Colonic mucosa (tissue), 4 donors: ENCODE measurements at regions not wholly inside any gene's neighbourhood (a gene's known extent, or its start where the extent isn't known, plus 50 kb on each side); places are given as distances from the start of the nearest gene placed in this dataset.

Experiments used
- DNase-seq: peaks from one replicate; pipeline ENCODE4 v3.0.0-alpha.2; 2020
- H3K27ac ChIP-seq: fragments of 200-600 bp; one replicate; pipeline ENCODE4 v1.8.0; 2021
- H3K27me3 ChIP-seq: fragments of 200-600 bp; one replicate; pipeline ENCODE4 v1.8.0; 2021
- H3K36me3 ChIP-seq: fragments of 200-600 bp; one replicate; pipeline ENCODE4 v1.8.0; 2021
- H3K4me1 ChIP-seq: fragments of 200-600 bp; one replicate; pipeline ENCODE4 v1.8.0; 2021; ENCODE audit warnings: mild to moderate bottlenecking
- H3K4me3 ChIP-seq: fragments of 200-600 bp; one replicate; pipeline ENCODE4 v1.8.0; 2021
- H3K9ac ChIP-seq, 2 donors: one replicate each; pipeline ENCODE4 v1.7.0; 2013; ENCODE audit warnings: control low read depth in 2 of 2, low read depth in 2 of 2, low read length in 2 of 2
- H3K9me3 ChIP-seq: fragments of 200-600 bp; one replicate; pipeline ENCODE4 v1.8.0; 2021
- intact Hi-C: fragments of 100-400 bp; cut with DNase I; formaldehyde crosslinking; loops from one replicate; pipeline ENCODE4 v1.14.1; 2022
- TF ChIP-seq, protein P1 (sequence below): fragments of 200-600 bp; IDR thresholded peaks from one replicate; pipeline ENCODE4 v1.8.0; 2022; ENCODE audit warnings: antibody characterized with exemption, mild to moderate bottlenecking
- donor health status: healthy.
- donor health status: DM: no; HTN: no; CAD: no.
- donor health status: DM: no; HTN: no; CAD: no.

DNA sequence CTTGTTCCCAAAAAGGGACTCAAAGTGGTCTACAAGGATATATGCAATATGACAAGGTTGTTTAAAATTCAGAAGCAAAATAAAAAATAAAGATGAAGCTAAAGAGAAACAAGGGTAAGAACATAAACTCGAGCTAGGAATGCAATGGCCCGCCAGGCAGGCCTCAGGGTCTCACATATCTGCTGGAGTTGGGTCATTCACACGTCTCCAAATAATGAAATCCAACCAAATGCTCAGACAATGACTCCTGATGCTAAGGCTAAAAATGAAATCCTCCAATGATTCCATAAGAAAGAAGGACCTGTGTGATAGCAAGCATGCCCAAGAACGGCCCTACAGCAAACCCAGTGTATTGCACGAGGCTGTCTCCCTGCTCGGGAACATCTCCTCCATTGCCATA is 153.3 kb upstream of the ETS2 start:
- Histone ChIP-seq H3K4me1 (no peaks in the 10 kb centered on the region), H3K27me3 (no peaks in the 10 kb centered on the region), H3K9me3 (no peaks in the 10 kb centered on the region), H3K4me3 (no peak overlapping the region), H3K27ac (no peak overlapping the region), H3K9ac (no peak overlapping the region), H3K36me3 (no peaks in the 10 kb centered on the region)
- intact Hi-C loops: no loop called here
- TF ChIP-seq, protein P1, sequence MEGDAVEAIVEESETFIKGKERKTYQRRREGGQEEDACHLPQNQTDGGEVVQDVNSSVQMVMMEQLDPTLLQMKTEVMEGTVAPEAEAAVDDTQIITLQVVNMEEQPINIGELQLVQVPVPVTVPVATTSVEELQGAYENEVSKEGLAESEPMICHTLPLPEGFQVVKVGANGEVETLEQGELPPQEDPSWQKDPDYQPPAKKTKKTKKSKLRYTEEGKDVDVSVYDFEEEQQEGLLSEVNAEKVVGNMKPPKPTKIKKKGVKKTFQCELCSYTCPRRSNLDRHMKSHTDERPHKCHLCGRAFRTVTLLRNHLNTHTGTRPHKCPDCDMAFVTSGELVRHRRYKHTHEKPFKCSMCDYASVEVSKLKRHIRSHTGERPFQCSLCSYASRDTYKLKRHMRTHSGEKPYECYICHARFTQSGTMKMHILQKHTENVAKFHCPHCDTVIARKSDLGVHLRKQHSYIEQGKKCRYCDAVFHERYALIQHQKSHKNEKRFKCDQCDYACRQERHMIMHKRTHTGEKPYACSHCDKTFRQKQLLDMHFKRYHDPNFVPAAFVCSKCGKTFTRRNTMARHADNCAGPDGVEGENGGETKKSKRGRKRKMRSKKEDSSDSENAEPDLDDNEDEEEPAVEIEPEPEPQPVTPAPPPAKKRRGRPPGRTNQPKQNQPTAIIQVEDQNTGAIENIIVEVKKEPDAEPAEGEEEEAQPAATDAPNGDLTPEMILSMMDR: no peak
- no peak for DNase-seq

DNA sequence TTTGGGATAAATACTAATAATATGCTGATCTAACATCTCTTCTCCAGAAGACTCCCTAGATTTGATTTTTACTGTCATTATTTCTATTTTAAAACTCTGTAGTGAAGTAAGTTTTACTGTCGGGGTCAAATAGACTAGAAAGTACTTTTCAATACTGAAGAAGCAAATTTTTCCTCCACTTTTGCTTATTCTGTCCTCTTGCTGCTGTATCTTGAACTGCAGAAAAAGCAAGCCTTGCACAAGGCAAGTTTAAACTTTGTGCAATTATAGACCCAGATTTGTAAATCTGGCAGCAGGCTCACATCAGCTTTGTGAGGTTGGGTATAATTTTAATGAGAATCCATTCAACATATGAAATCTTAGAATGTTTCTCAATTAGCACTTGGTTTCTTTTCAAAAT is 151.1 kb upstream of the ETS2 start:
- H3K27ac ChIP-seq: no peak overlapping the region
- no peaks in the 10 kb centered on the region for H3K9me3 ChIP-seq
- no peak overlapping the region for H3K9ac ChIP-seq
- no peak overlapping the region for H3K4me3 ChIP-seq
- no peaks in the 10 kb centered on the region for H3K4me1 ChIP-seq
- DNase-seq: no peak
- H3K27me3 ChIP-seq: no peaks in the 10 kb centered on the region
- TF ChIP-seq, protein P1: no peak
- no peaks in the 10 kb centered on the region for H3K36me3 ChIP-seq
- intact Hi-C loops: no loop called here

DNA sequence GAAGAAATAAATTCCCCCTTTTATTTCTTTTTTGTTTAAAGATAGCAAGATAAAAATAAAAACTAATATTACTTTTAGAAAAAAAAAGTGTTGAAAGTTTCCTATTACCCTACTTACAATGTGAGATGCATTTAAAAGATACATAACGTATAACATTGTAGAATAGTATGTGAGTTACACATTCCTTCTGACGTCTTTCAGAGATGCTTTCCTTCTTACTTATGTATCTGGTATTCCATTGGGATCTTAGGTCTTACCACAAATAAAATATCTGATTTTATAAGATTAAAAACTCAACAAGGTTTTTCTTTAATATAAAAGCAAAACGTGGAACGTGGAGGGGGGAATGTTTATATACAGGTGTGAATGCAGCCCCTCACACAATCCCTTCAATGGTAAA is 147.2 kb upstream of the ETS2 start:
- DNase-seq: no peak
- H3K9ac ChIP-seq: no peak overlapping the region
- H3K27me3 ChIP-seq: peaks cover 11% of the 10 kb centered on the region
- no peaks in the 10 kb centered on the region for H3K9me3 ChIP-seq
- no peaks in the 10 kb centered on the region for H3K36me3 ChIP-seq
- TF ChIP-seq, protein P1: no peak
- no peaks in the 10 kb centered on the region for H3K4me1 ChIP-seq
- intact Hi-C loops: no loop called here
- no peak overlapping the region for H3K4me3 ChIP-seq
- H3K27ac ChIP-seq: no peak overlapping the region

DNA sequence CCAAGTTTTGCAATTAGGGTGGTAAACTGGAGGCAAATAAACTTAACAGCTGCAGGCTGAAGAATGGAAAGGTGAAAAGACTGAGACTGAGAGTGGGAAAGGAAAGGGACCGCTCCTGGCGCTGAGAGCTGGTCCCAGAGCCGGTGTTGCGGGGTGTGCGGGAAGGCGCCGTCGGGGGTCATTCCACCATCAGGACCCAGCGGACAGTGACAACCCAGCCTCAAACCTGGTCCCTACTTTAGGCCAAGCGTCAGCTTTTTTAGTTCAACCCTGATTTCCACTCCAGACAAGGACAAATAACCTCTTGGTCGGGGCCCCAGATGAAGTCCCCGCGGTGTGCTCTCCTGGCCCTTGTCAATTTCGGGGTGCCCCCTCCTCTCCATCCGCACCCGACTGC is 145.8 kb upstream of the ETS2 start:
- Histone ChIP-seq H3K4me1 (no peaks in the 10 kb centered on the region), H3K4me3 (peak overlapping the region; percentile 46), H3K9me3 (no peaks in the 10 kb centered on the region), H3K36me3 (no peaks in the 10 kb centered on the region), H3K9ac (no peak overlapping the region), H3K27me3 (peaks cover 11% of the 10 kb centered on the region), H3K27ac (no peak overlapping the region)
- TF ChIP-seq, protein P1: no peak
- intact Hi-C loops: no loop called here
- DNase-seq: no peak

DNA sequence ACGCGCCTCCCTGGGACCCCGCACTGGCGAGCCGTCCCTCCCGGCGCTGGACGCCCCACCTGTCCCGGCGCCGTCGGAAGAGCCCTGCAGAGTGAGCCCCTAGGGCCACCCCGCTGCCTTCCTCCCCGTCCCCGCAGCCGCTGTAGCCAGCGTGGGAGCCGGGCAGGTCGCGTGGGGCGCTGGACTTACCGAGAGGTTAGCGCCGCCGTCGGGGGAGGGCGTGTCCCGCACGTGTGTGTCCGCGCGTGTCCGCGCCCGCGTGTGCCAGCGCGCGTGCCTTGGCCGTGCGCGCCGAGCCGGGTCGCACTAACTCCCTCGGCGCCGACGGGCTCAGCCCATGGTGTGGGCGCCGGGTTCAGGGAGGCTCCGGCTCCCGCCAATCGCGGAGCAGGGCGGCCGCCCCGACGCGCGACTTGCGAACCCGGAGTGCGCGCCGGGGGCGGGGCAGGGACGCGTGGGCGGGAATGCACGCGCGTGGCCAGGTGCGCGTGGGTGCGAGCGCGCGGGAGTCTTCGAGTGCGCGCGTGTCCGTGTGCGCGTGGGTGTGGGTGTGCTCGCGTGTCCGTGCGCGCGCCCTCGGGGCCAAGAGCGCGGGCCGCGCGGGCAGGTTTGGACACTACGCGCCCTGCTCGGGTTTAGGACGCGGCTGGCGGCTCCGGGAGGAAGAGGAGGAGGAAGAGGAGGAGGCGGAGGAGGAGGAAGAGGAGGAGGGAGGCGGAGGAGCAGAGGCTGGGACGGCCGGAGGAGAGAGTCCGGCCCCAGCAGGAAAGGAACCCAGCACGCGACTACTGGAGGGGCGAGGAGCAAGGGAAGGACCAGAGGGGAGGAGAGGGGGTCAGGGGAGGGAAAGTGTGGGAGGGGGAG is 145.2 kb upstream of the ETS2 start:
- H3K36me3 ChIP-seq: no peaks in the 10 kb centered on the region
- no peaks in the 10 kb centered on the region for H3K4me1 ChIP-seq
- no peaks in the 10 kb centered on the region for H3K9me3 ChIP-seq
- peak overlapping the region in 1 of 2 donors; percentile 66 for H3K9ac ChIP-seq
- intact Hi-C loops: no loop called here
- DNase-seq: peak; percentile 53
- peak overlapping the region; percentile 46 for H3K4me3 ChIP-seq
- H3K27ac ChIP-seq: no peak overlapping the region
- TF ChIP-seq, protein P1: no peak
- peaks cover 11% of the 10 kb centered on the region for H3K27me3 ChIP-seq
